ENCODE measurements at regions not wholly inside any gene's neighbourhood (a gene's known extent, or its start where the extent isn't known, plus 50 kb on each side); places are given as distances from the start of the nearest gene placed in this dataset.

DNA sequence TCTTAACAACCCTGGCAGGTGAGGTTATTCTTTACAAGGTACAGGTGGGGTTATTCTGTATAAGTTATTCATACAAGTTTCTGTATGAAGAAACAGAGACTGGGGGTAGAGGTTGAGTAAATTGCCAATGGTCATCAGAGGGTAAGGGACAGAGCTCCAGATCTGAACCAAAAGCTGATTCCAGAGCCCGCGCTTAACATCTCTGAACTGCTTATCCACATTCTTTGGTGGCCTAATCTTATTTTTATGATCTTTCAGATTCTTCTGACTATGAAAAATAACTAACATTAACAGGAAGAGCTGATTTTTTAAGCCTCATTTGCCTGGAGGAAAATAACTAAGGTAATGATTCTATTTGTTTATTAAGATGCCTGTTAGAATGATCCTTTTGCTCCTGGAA lies 63.9 kb upstream of the BARHL2 start:
- no peak for DNase-seq (ENCODE audit: low read depth)

DNA sequence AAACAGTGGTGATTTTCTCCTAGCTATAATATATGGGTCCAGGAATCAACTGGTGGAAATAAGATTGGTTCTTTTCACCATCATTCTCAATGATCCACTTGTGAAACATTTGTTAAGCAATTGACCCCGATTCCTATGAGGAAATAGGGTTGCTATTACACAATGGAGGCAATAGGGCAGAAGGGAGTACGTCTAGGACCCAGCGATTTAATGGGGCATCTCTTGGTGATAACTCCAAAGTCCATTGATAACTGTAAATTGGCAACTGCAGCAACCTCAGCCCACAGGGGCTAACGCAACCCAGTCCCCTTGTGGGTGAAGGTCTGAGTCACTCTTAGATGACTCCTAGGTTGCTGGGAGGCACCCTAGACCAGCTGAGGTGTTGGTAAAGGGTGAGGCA lies 62.5 kb upstream of the BARHL2 start:
- DNase-seq (ENCODE audit: low read depth) = no peak

DNA sequence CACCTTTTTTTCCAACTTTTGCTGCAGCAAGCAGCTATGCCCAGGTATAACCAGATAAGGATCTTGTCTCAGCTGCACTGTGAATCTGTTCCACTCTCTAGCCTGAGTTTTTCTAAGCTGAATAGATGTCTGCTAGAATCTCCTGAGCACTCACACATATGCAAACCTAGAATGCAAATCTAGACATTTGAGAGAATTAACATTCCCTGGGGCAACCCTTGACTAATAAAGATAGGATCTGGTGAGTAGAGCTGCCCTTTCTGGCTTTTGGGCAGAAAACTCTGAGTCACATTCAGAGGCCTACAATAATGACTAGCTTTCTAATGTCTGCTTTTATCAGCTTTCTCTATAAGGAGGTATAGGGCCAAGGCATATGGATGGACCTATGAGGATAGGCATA lies 61.4 kb upstream of the BARHL2 start:
- DNase-seq (ENCODE audit: low read depth) = no peak

DNA sequence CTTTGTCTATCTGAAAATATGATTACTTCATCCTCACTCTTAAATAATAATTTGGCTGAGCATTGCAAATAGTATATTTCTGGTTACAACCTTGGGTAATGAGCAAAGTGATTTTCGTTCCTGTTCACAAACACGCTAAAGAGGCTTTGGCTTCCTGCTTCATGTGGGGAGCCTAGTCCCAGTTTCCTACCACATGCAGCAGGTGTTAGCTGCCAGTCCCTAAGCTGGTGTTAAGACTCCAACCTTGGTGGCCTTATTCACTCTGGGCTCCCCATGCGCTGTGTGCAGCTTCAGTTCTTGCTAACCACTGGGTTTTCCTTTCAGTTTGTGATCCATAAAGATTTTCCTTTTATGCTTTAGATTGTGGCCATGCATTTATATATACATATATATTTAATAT lies 56.7 kb upstream of the BARHL2 start:
- DNase-seq (ENCODE audit: low read depth) = no peak

DNA sequence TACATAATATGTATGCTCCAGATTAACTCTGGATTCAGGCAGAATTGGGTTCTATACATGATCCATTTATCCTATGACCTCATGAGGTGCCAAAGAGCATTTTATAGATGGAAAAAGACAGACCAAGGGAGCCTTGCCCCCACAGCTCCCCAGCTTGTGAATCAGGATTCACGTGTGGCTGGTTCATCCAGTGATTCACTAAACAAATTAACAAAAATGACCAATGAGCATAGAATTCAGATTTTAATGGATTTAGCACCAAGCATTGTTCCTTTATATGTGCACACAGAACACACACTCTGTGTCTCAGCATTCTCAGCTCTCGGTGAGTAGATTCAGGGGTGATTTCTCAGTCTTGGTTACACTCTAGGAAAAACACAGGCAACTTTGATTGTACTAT lies 51.7 kb upstream of the BARHL2 start:
- no peak for DNase-seq (ENCODE audit: low read depth)

DNA sequence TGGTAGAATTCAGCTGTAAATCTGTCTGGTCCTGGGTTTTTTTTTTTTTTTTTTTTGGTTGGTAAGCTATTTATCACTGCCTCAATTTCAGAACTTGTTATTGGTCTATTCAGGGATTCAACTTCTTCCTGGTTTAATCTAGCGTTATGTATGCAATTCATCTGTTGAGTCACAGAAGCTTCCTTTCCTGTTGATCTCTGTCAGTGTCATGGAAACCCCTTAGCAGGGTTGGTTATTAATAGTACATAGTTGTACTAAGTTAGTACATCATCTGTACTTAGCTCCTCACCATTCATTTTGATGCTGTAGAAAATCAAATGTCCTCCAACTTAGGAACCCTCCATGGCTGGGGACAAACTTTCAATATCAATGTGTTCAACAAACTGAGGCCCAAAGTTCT lies 51.0 kb upstream of the BARHL2 start:
- no peak for DNase-seq (ENCODE audit: low read depth)
